OCI-LY3 (cell line): ENCODE measurements at regions not wholly inside any gene's neighbourhood (a gene's known extent, or its start where the extent isn't known, plus 50 kb on each side); places are given as distances from the start of the nearest gene placed in this dataset.
"Not testable (repeated sequence)": the region's sequence is repeated elsewhere in the genome, so short reads cannot be mapped to it uniquely, and the experiment has no call there.

Source experiments
- H2AFZ ChIP-seq: fragments of 200-600, 300-600 bp; shearing (Covaris generic); 2 replicates; pipeline ENCODE4 v1.6.0; 2014; ENCODE audit warnings: antibody characterized with exemption, low read depth, low read length
- H3K27ac ChIP-seq: fragments of 200-600, 300-600 bp; sonication (generic); 2 replicates; pipeline ENCODE4 v1.5.1; 2014; ENCODE audit warnings: mild to moderate bottlenecking, low read length, moderate library complexity, mixed read lengths
- H3K27me3 ChIP-seq: fragments of 200-600, 300-600 bp; sonication (generic); 2 replicates; pipeline ENCODE4 v1.6.1; 2014; ENCODE audit warnings: low read depth, low read length, mixed read lengths
- H3K36me3 ChIP-seq: fragments of 200-600, 300-600 bp; sonication (generic); replicated peaks from 2 replicates; pipeline ENCODE3; 2014; ENCODE audit warnings: low read depth, low read length, mixed read lengths
- H3K4me1 ChIP-seq: fragments of 300-600, 200-600 bp; sonication (generic); 2 replicates; pipeline ENCODE4 v1.6.1; 2014; ENCODE audit warnings: low read length, mixed read lengths
- H3K4me2 ChIP-seq: fragments of 200-600, 300-600 bp; sonication (generic); 2 replicates; pipeline ENCODE4 v1.6.1; 2014; ENCODE audit warnings: low read length, mixed read lengths
- H3K4me3 ChIP-seq: fragments of 300-600, 200-600 bp; sonication (generic); 2 replicates; pipeline ENCODE4 v1.5.1; 2014; ENCODE audit warnings: antibody characterized with exemption, mild to moderate bottlenecking, low read length, moderate library complexity
- H3K79me2 ChIP-seq: fragments of 300-600, 200-600 bp; shearing (Covaris generic); 2 replicates; pipeline ENCODE4 v1.6.1; 2014; ENCODE audit warnings: mild to moderate bottlenecking, low read length, mixed read lengths
- H3K9ac ChIP-seq: fragments of 300-600, 200-600 bp; shearing (Covaris generic); 2 replicates; pipeline ENCODE4 v1.6.0; 2014; ENCODE audit warnings: mild to moderate bottlenecking, low read length, moderate library complexity
- H3K9me3 ChIP-seq: fragments of 200-600, 300-600 bp; shearing (Covaris generic); 2 replicates; pipeline ENCODE4 v1.6.1; 2014; ENCODE audit warnings: low read length, mixed read lengths; ENCODE audit not compliant: insufficient read depth
- H4K20me1 ChIP-seq: fragments of 200-600, 300-600 bp; sonication (generic); 2 replicates; pipeline ENCODE4 v1.6.1; 2016; ENCODE audit warnings: low read length, mixed read lengths; ENCODE audit not compliant: insufficient read depth
- EZH2phosphoT487 ChIP-seq: fragments of 200-600 bp; shearing (Covaris generic); IDR thresholded peaks from 2 replicates; pipeline ENCODE4 v1.6.1; 2018; ENCODE audit warnings: antibody characterized with exemption, mixed run types, low read depth
- TF ChIP-seq, protein P1 (sequence below): fragments of 200-600, 300-600 bp; sonication (generic); IDR thresholded peaks from 2 replicates; pipeline ENCODE4 v1.5.1; 2014; ENCODE audit warnings: antibody characterized with exemption, low read length, low read depth

DNA sequence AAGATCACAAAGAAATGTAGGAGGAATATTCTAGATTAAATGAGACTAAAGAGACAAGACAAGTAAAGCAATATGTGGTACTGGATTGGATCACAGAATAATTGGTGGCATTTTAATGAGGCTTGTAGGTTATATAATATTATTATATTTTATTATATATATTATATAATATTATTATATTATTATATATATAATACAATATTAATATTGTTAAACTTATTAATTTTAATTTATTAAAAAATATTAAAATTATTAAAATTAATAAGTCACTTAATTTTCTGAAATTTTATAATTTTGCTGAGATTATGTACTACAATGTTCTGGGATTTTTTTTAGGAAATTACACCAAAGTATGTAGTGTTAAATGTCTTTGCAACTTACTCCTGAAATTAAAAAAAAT is 311.9 kb downstream of the COL11A1 start:
- Histone ChIP-seq H3K9ac (no peak overlapping the region), H3K4me1 (no peaks in the 10 kb centered on the region), H3K36me3 (no peaks in the 10 kb centered on the region), H3K4me3 (no peak overlapping the region), H3K27ac (no peak overlapping the region), H3K79me2 (no peaks in the 10 kb centered on the region), H3K4me2 (no peak overlapping the region), H3K9me3 (no peaks in the 10 kb centered on the region), H2AFZ (no peak overlapping the region), H4K20me1 (no peaks in the 10 kb centered on the region), H3K27me3 (no peaks in the 10 kb centered on the region)
- TF ChIP-seq, protein P1, sequence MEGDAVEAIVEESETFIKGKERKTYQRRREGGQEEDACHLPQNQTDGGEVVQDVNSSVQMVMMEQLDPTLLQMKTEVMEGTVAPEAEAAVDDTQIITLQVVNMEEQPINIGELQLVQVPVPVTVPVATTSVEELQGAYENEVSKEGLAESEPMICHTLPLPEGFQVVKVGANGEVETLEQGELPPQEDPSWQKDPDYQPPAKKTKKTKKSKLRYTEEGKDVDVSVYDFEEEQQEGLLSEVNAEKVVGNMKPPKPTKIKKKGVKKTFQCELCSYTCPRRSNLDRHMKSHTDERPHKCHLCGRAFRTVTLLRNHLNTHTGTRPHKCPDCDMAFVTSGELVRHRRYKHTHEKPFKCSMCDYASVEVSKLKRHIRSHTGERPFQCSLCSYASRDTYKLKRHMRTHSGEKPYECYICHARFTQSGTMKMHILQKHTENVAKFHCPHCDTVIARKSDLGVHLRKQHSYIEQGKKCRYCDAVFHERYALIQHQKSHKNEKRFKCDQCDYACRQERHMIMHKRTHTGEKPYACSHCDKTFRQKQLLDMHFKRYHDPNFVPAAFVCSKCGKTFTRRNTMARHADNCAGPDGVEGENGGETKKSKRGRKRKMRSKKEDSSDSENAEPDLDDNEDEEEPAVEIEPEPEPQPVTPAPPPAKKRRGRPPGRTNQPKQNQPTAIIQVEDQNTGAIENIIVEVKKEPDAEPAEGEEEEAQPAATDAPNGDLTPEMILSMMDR: no peak
- TF ChIP-seq EZH2phosphoT487: no peak

DNA sequence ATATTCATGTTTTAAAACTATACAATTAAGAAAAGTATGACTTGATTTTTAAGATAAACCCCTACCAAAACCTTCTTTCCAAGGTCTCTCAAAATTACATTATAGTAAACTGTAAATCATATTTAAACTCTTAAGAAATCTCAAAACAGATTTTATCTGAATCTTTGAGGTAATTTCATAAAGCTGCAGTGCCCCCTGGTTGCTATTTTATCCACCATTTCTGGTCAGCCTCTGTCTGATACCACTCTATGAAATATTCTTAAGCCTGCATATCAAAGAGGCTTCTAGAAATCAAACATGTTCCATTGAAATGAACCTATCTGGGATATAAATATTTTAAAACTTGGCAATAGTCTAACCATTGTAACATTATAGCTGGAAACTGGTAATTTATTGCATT is 317.3 kb downstream of the COL11A1 start:
- Histone ChIP-seq H3K27me3 (no peaks in the 10 kb centered on the region), H4K20me1 (no peaks in the 10 kb centered on the region), H3K4me3 (no peak overlapping the region), H3K27ac (no peak overlapping the region), H2AFZ (no peak overlapping the region), H3K9me3 (no peaks in the 10 kb centered on the region), H3K4me2 (no peak overlapping the region), H3K36me3 (no peaks in the 10 kb centered on the region), H3K9ac (no peak overlapping the region), H3K79me2 (no peaks in the 10 kb centered on the region), H3K4me1 (no peaks in the 10 kb centered on the region)
- TF ChIP-seq EZH2phosphoT487: no peak
- TF ChIP-seq, protein P1: peak; percentile 39

DNA sequence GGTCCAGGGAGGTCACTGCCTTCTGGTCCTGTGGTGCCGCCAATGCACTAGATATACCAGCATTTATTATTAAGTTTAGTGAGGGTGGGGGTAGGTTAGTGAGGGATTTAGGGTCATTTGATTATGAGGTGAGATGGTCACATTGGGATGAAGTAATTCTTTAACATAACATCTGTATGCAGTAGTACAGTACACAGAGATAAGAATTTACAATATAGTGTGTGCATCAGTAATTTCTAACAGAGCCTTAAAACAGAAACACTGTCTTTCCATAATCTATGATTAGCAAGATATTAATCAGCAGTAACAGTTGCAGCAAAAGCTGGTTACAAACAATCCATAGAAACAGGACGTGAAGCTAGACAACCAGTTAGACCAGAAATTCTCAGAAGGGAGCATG is 318.4 kb downstream of the COL11A1 start:
- H3K36me3 ChIP-seq, H2AFZ ChIP-seq, H3K4me2 ChIP-seq, H3K27me3 ChIP-seq, H3K79me2 ChIP-seq, H3K27ac ChIP-seq, H3K9me3 ChIP-seq, H3K4me3 ChIP-seq, H3K9ac ChIP-seq, H4K20me1 ChIP-seq, H3K4me1 ChIP-seq: not testable (repeated sequence)

DNA sequence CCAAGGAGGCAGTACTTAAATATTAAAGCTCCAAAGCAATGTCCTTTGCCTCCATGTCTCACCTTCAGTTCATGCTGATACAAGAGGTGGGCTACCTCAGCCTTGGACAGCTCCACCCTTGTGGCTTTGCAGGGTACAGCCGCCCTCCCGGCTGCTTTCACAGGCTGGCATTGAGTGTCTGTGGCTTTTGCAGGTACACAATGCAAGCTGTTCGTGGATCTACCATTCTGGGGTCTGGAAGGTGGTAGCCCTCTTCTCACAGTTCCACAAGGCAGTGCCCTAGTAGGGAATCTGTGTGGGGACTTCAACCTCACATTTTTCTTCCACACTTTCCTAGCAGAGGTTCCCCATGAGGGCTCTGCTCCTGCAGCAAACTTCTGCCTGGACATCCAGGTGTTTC is 324.8 kb downstream of the COL11A1 start:
- no peaks in the 10 kb centered on the region for H3K79me2 ChIP-seq
- H2AFZ ChIP-seq: no peak overlapping the region
- H3K4me2 ChIP-seq: no peak overlapping the region
- TF ChIP-seq EZH2phosphoT487: no peak
- TF ChIP-seq, protein P1: no peak
- H3K27ac ChIP-seq: no peak overlapping the region
- H3K36me3 ChIP-seq: no peaks in the 10 kb centered on the region
- H3K4me3 ChIP-seq: no peak overlapping the region
- H3K4me1 ChIP-seq: no peaks in the 10 kb centered on the region
- no peaks in the 10 kb centered on the region for H4K20me1 ChIP-seq
- H3K9me3 ChIP-seq: no peaks in the 10 kb centered on the region
- no peak overlapping the region for H3K9ac ChIP-seq
- no peaks in the 10 kb centered on the region for H3K27me3 ChIP-seq

DNA sequence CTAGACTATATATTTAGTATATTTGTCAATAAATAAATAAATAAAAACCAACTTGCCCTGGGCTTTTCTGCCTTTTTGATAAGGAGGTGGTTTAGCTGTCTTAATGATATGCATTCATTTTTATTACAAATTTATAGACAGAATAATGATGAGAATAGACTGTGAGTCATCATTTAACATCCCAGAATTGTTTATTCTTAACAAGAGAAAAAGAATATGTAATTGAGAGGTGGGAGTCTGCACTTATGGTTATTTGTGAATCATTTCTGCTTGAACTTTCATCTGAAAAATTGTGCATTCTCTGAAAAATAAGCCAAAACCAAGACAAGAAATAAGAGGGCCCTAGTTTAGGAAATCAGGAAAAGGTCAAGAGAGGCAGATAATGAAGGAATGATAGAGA is 326.2 kb downstream of the COL11A1 start:
- H3K27ac ChIP-seq: no peak overlapping the region
- H4K20me1 ChIP-seq: no peaks in the 10 kb centered on the region
- H3K4me3 ChIP-seq: no peak overlapping the region
- TF ChIP-seq EZH2phosphoT487: no peak
- TF ChIP-seq, protein P1: no peak
- H3K4me1 ChIP-seq: no peaks in the 10 kb centered on the region
- H3K36me3 ChIP-seq: no peaks in the 10 kb centered on the region
- no peak overlapping the region for H2AFZ ChIP-seq
- H3K79me2 ChIP-seq: no peaks in the 10 kb centered on the region
- no peak overlapping the region for H3K9ac ChIP-seq
- no peaks in the 10 kb centered on the region for H3K9me3 ChIP-seq
- no peak overlapping the region for H3K4me2 ChIP-seq
- H3K27me3 ChIP-seq: no peaks in the 10 kb centered on the region
